Ishikawa (cell line): ENCODE measurements at regions not wholly inside any gene's neighbourhood (a gene's known extent, or its start where the extent isn't known, plus 50 kb on each side); places are given as distances from the start of the nearest gene placed in this dataset.

Experiments
- CREB1 ChIP-seq: IDR thresholded peaks from 2 replicates; pipeline ENCODE4 v1.6.1; 2012; ENCODE audit warnings: low read depth
- EP300 ChIP-seq: IDR thresholded peaks from 2 replicates; pipeline ENCODE4 v1.6.1; 2012; ENCODE audit warnings: borderline replicate concordance
- RAD21 ChIP-seq: IDR thresholded peaks from 2 replicates; pipeline ENCODE4 v1.6.1; 2012; ENCODE audit warnings: low read depth
- REST ChIP-seq: IDR thresholded peaks from 2 replicates; pipeline ENCODE4 v1.6.1; 2012; ENCODE audit warnings: low read depth, mild to moderate bottlenecking
- TAF1 ChIP-seq: IDR thresholded peaks from 2 replicates; pipeline ENCODE4 v1.6.1; 2012; ENCODE audit warnings: low read depth, mild to moderate bottlenecking
- TCF12 ChIP-seq: IDR thresholded peaks from 2 replicates; pipeline ENCODE4 v1.6.1; 2012; ENCODE audit warnings: low read depth
- TEAD4 ChIP-seq: IDR thresholded peaks from 2 replicates; pipeline ENCODE4 v1.6.1; 2012
- ZBTB7A ChIP-seq: IDR thresholded peaks from 2 replicates; pipeline ENCODE4 v1.6.1; 2012; ENCODE audit warnings: low read depth
- TF ChIP-seq, protein P1 (sequence below): IDR thresholded peaks from 2 replicates; pipeline ENCODE4 v1.6.1; 2012

GRCh38 chr11:87440076-87440770, 402.5 kb downstream of the TMEM135 start:
- TF ChIP-seq, protein P1, sequence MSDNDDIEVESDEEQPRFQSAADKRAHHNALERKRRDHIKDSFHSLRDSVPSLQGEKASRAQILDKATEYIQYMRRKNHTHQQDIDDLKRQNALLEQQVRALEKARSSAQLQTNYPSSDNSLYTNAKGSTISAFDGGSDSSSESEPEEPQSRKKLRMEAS = no peak
- TF ChIP-seq TEAD4 = no peak
- TF ChIP-seq CREB1 = no peak
- TF ChIP-seq TCF12 = no peak
- TF ChIP-seq RAD21 = no peak
- no peak for TF ChIP-seq ZBTB7A
- TF ChIP-seq TAF1 = no peak
- TF ChIP-seq REST = no peak
- TF ChIP-seq EP300 = no peak
